Stimulated activated CD4-positive, alpha-beta T cell treated with anti-CD3 and anti-CD28 coated beads, Interleukin-15, amount 100 ng/mL, for 1 hour (primary cell): ENCODE measurements at regions not wholly inside any gene's neighbourhood (a gene's known extent, or its start where the extent isn't known, plus 50 kb on each side); places are given as distances from the start of the nearest gene placed in this dataset.
"Not testable (repeated sequence)": the region's sequence is repeated elsewhere in the genome, so short reads cannot be mapped to it uniquely, and the experiment has no call there.

ENCODE experiments used
- DNase-seq, 2 donors: peaks; one replicate each; pipeline ENCODE4 v3.0.0-alpha.2; 2020; ENCODE audit warnings: low read depth in 1 of 2, low spot score in 1 of 2

DNA sequence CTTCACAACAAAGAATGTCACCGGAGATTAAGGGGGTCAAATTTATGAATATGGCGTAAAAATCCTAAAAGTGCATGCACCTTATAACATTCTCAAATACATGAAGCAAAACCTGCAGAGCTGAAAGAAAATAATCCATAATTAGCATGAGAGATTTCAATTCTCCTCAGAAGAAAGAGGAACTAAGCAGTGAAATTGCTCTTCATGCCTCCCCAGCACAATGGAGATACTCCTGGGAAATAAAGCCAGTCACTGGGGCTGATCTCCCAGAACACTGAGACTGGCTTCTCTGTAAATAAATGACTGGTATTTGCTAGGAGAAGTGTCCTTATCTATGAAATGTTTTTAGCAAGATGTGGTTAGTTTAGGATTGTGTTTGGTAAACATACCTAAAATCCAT is 68.1 kb downstream of the GOLGA6L6 start:
- not testable (repeated sequence) for DNase-seq

DNA sequence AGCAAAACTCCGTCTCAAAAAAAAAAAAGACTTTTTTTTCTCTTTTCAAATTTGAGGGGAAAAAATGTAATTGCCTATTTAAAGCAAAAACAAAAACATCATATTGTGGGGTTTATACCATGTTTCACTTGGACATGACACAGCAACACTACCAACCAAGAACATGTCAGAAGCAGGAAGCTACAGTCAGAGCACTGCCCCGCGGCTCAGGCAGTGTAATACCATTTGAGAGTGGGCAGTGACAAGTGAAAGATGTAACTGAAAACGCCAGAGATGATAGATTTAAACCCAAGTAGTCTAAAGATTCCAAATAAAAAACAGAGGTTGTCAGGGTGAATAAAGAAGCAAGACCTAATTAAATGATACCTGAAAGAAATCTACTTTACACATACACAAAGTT is 68.6 kb downstream of the GOLGA6L6 start:
- DNase-seq = not testable (repeated sequence)

DNA sequence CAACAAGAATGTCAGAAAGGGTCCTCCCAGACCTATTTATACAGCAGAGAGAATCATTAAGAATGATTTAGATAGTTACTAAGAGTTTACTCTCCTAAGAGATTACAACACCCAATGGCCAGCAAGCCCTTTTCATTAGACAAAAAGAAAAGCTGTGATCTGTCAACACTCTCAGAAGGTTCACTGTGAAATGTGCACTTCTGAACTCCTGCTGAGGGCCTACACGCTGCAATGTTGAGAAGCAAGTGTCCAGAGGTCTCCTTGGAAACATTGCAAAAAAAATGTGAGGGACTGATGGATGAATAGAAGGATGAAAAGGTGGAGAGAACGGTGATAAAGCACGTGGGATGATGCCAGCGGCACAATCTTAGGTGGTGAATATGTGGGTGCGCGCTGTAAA is 70.8 kb downstream of the GOLGA6L6 start:
- not testable (repeated sequence) for DNase-seq

GRCh38 chr15:20441138-20441537 is 100.5 kb downstream of the GOLGA6L6 start:
- DNase-seq = not testable (repeated sequence)

DNA sequence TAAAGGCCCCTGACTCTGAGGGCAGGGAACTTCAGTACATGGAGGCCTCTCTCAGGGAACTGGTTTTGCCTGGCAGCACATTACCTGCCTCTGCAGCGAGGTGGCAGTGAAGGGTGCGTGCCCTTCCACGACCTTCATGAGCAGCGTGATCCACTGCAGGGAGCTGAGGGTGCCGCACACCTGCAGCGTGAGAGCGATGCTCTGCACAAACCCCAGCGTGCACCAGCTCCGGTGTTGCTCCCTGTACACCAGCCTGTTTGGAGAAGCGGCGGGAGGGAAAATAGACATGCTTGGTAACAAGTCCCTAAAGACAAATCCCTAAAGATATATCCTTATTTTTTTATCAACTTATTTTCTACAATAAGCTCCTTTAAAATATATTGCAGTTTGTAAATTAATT is 101.2 kb downstream of the GOLGA6L6 start:
- not testable (repeated sequence) for DNase-seq

DNA sequence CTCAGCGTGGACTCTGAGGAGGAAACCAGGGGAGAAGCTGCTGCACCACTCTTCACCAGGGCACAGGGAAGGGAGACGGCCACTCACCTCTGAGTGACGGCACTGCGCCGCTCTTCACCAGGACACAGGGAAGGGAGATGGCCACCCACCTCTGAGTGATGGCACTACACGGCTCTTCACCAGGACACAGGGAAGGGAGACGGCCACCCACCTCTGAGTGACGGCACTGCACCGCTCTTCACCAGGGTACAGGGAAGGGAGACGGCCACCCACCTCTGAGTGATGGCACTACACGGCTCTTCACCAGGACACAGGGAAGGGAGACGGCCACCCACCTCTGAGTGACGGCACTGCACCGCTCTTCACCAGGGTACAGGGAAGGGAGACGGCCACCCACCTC is 102.5 kb downstream of the GOLGA6L6 start:
- not testable (repeated sequence) for DNase-seq

GRCh38 chr15:20438255-20438654 is 103.3 kb downstream of the GOLGA6L6 start:
- not testable (repeated sequence) for DNase-seq

DNA sequence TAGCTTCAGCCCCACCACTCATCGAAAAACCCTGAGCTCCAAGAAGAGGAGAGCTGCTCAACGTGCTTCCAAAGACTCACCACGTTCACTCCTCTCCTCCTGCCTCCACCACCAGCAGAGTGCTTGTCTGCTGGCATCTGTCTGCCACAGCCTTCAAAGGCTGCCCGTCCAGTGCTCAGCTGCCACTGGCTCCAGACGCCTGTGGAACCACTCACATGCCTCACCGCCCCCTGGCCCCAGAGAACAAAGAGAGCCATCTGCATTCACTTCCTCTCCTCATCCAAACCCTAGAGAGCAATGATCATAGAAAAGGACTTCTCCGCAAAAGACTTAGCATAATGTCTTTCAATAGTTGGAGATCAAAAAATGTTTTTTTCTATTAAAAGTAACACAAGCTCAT is 108.1 kb downstream of the GOLGA6L6 start:
- not testable (repeated sequence) for DNase-seq

DNA sequence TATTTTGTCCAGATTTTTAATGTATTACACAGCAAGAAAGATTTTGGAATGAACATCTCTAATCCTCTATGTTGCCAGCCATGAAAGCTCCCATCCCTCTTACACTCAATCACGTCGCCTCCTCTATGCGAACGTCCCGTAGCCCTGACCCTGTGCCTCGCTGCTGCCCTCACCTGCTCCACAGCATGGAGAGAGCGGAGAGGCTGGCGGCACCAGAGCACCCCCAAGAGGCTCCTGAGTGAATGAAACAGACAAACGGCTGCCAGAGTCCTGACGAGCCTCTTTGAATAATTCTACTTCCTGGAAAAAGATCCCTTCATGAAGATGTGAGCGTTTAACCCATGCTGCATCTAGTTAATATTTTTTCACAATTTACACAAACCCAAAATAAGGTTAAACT is 111.1 kb downstream of the GOLGA6L6 start:
- not testable (repeated sequence) for DNase-seq

DNA sequence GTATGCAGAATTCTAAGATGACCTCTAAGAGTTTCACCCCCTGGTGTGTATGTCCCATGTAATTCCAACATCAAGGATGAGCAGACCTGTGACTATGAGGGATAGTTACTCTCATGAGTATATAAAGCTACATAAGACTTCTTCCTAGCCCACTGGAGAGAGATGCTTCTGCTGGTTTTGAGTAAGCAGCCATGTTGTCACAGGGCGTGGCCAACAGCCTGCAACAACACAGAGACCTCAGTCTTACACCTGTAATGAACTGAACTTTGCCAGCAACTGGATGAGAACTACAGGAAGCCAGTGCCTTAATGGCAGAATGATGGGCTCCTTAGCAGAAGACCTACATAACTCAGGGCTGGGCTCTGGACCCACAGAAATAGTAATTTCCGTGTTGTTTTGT is 120.9 kb downstream of the GOLGA6L6 start:
- not testable (repeated sequence) for DNase-seq

GRCh38 chr15:20416618-20417017 is 125.0 kb downstream of the GOLGA6L6 start:
- DNase-seq = not testable (repeated sequence)

DNA sequence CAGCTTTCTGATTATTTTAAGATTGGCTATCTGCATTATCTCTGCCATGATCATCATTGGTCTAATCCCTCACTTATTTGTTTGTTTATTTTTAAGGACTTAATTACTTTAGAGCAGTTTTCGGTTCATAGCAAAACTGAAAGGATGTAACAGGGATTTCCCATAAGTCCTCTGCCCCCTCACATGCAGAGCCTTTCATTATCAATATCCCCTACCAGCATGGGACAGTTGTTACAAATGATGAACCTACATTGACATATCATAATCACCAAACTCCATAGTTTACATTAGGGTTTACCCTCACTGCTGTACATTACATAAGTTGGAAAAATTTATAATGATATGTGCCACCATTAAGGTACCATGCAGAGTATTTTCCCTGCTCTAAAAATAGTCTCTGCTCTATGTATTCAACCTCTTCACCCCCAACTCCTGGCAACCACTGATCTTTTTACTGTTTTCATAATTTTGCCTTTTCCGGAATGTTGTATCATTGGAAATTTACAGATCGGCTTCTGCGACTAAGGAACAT is 131.9 kb downstream of the GOLGA6L6 start:
- DNase-seq = not testable (repeated sequence)

- DNase-seq = no peak
These were observed 132.4 kb downstream of the GOLGA6L6 start for GRCh38 chr15:20409247-20409646.

DNA sequence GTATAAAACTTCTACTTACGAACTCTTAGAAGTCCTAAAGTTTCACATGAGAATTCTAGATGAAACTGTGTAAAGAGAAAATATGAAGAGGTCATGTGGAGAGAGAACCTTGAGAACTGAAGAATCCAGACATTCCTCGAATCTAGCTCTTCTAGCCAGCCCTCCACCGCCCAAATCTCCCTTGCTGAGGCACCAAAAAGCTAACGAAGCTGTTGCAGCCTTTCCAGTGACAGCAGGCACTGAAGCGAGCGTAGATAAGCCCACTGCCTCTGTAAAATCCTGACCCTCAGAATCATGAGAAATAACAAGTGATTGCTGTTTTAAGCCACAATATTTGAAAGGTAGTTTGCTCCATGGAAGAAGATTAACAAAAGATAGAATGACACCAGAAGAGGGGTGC is 134.0 kb downstream of the GOLGA6L6 start:
- no peak for DNase-seq

DNA sequence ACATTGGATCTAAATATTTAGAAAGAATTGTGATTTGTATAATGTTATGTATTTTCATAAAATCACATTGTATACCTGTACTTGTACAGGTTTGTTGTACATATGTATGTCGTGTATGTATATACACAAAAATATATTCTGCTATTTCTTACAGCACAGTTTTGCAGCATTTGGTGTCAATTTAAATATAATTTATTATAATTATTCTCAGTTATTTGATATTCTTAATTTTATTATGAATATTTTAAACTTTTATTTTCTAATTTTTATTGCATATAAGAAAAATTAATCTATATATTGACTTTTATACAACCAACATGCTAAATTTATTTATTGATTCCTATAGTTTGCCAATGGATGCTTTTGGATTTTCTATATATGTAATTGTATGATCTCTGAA is 137.0 kb downstream of the GOLGA6L6 start:
- DNase-seq = not testable (repeated sequence)

GRCh38 chr15:20402586-20402985 is 139.0 kb downstream of the GOLGA6L6 start:
- not testable (repeated sequence) for DNase-seq

DNA sequence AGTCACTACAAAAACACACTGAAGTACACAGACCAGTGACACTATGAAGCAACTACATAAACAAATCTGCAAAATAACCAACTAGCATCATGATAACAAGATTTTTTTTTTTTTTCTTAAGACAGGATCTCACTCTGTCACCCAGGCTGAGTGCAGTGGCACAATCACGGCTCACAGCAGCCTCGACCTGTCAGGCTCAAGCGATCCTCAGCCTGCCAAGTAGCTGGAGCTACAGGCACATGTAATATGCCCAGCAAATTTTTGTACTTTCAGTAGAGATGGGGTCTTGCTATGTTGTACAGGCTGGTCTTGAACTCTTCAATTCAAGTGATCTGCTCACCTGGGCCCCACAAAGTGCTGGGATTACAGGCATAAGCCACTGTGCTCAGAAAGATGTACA is 140.5 kb downstream of the GOLGA6L6 start:
- not testable (repeated sequence) for DNase-seq

DNA sequence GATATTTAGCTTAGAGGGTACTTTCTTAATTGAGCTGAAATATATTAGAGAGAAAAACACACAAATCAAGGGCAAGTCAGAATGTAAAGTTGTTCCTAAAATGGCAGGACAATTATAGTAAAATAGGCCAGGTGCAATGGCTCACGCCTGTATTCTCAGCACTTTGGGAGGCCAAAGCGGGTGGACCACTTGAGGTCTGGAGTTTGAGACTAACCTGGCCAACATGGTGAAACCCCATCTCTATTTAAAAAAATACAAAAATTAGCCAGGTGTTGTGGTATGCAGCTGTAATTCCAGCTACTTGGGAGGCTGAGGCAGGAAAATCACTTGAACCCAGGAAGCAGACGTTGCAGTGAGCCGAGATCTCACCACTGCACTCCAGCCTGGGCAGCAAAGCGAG is 142.9 kb downstream of the GOLGA6L6 start:
- DNase-seq = not testable (repeated sequence)

- DNase-seq = not testable (repeated sequence)
These were observed 153.4 kb downstream of the GOLGA6L6 start for GRCh38 chr15:20388161-20388560.

- no peak for DNase-seq
These were observed 155.4 kb downstream of the GOLGA6L6 start for GRCh38 chr15:20386198-20386597.

- not testable (repeated sequence) for DNase-seq
These were observed 161.4 kb downstream of the GOLGA6L6 start for GRCh38 chr15:20380199-20380598.

DNA sequence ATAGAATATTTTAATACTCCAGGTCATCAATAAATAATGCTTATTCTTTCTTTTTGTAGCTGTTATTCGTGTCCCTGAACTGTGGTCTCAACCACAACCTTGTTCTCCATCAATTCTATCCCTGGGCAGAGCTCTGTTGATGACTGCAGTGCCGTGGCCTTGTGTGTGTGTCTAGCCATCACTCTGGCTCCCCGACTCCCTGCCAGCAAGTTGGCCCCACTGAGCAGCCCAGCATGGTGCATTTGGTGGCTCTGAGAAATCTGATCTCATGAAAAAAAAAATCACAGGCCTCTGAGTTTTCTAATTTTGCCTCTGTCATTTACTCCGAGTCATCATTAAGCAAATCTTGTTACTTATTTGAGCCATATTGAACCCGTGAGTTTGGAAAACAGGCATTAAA is 164.7 kb downstream of the GOLGA6L6 start:
- DNase-seq = no peak

DNA sequence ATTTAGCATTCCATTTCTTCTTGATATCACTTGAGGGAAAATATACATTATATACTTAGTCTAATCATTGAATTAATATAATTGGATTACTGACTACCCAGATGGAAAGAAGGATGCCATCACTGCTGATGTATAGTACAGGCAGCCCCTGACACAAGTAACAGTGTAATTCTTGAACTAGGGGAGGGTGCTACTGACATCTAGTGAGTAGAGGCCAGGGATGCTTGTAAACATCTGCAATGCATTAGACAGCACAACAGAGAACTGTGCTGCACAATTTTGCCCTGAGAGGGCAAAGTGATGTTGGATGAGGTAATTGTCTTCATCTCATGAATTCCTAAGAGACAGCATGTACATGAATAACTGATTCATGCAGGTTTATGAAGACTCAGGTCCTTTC is 169.2 kb downstream of the GOLGA6L6 start:
- not testable (repeated sequence) for DNase-seq
